SK-N-SH (cell line): ENCODE measurements at regions not wholly inside any gene's neighbourhood (a gene's known extent, or its start where the extent isn't known, plus 50 kb on each side); places are given as distances from the start of the nearest gene placed in this dataset.

Source experiments
- CTCF ChIA-PET: fragments of 300-600, 350-600 bp; formaldehyde crosslinking; extraction: SDS; loops from one replicate; lab custom pipeline; 2021; lab: Yijun Ruan, JAX
- POLR2A ChIA-PET: fragments of 350-600 bp; sonication (Branson Sonifier 250); formaldehyde crosslinking; extraction: SDS; loops from one replicate; lab custom pipeline; 2020; ENCODE audit warnings: antibody characterized with exemption, inconsistent platforms; lab: Yijun Ruan, JAX
- DNase-seq: peaks from one replicate; pipeline ENCODE4 v3.0.0; 2012
- H2AFZ ChIP-seq: fragments of 200-600 bp; sonication (generic); 2 replicates; pipeline ENCODE4 v1.8.1; 2016; ENCODE audit warnings: antibody characterized with exemption, mild to moderate bottlenecking, low read depth
- H3F3A ChIP-seq: fragments of 200-600 bp; sonication (generic); replicated peaks from 2 replicates; pipeline ENCODE3; 2016; ENCODE audit warnings: antibody characterized with exemption, mild to moderate bottlenecking; ENCODE audit not compliant: insufficient read depth
- H3K27ac ChIP-seq, 2 experiments: fragments of 200-500 bp in 1 of 2; fragments of 200-600 bp in 1 of 2; sonication (Bioruptor generic) in 1 of 2; sonication (generic), shearing (Covaris generic) in 1 of 2; 2 replicates each; pipeline versions ENCODE4 v1.5.1 to v1.6.1; 2014 to 2016; ENCODE audit warnings: low read depth in 2 of 2, inconsistent platforms in 1 of 2, low read length in 1 of 2, mild to moderate bottlenecking in 1 of 2, mixed read lengths in 1 of 2
- H3K27me3 ChIP-seq: fragments of 200-600 bp; sonication (generic), shearing (Covaris generic); 2 replicates; pipeline ENCODE4 v1.6.1; 2016; ENCODE audit warnings: mixed run types; ENCODE audit not compliant: insufficient read depth
- H3K36me3 ChIP-seq, 2 experiments: fragments of 200-500 bp in 1 of 2; fragments of 200-600 bp in 1 of 2; sonication (Bioruptor generic) in 1 of 2; sonication (generic) in 1 of 2; replicated peaks in 1 of 2; 2 replicates each; pipeline versions ENCODE3 to v1.5.1; 2014 to 2016; ENCODE audit warnings: low read length in 1 of 2, mild to moderate bottlenecking in 1 of 2; ENCODE audit not compliant: insufficient read depth in 2 of 2, control insufficient read depth in 1 of 2
- H3K4me1 ChIP-seq, 2 experiments: fragments of 200-500 bp in 1 of 2; fragments of 200-600 bp in 1 of 2; sonication (Bioruptor generic) in 1 of 2; sonication (generic), shearing (Covaris generic) in 1 of 2; 2 replicates each; pipeline versions ENCODE4 v1.5.1 to v1.6.1; 2014 to 2016; ENCODE audit warnings: low read depth in 1 of 2, low read length in 1 of 2, mixed run types in 1 of 2; ENCODE audit not compliant: insufficient read depth in 2 of 2, control insufficient read depth in 1 of 2
- H3K4me2 ChIP-seq: fragments of 200-600 bp; sonication (generic), shearing (Covaris generic); 2 replicates; pipeline ENCODE4 v1.6.1; 2017; ENCODE audit warnings: mixed run types
- H3K4me3 ChIP-seq, 2 experiments: fragments of 200-500 bp in 1 of 2; fragments of 200-600 bp in 1 of 2; sonication (Bioruptor generic) in 1 of 2; sonication (generic), shearing (Covaris generic) in 1 of 2; 2 replicates each; pipeline versions ENCODE4 v1.5.1 to v1.8.1; 2014 to 2016; ENCODE audit warnings: low read depth in 2 of 2, inconsistent platforms in 1 of 2, low read length in 1 of 2, mild to moderate bottlenecking in 1 of 2, mixed read lengths in 1 of 2, moderate library complexity in 1 of 2
- H3K79me2 ChIP-seq: fragments of 200-600 bp; sonication (generic); 2 replicates; pipeline ENCODE4 v1.8.1; 2017; ENCODE audit warnings: mild to moderate bottlenecking; ENCODE audit not compliant: insufficient read depth
- H3K9ac ChIP-seq: fragments of 200-600 bp; sonication (generic); 2 replicates; pipeline ENCODE4 v1.6.1; 2017; ENCODE audit warnings: mixed run types
- H3K9me2 ChIP-seq: fragments of 200-600 bp; sonication (generic); 2 replicates; pipeline ENCODE4 v1.6.1; 2017; ENCODE audit warnings: mixed run types
- H3K9me3 ChIP-seq: fragments of 200-600 bp; sonication (generic); 2 replicates; pipeline ENCODE4 v1.6.1; 2017; ENCODE audit warnings: mixed run types, mild to moderate bottlenecking, moderate library complexity
- H4K20me1 ChIP-seq: fragments of 200-600 bp; sonication (generic); 2 replicates; pipeline ENCODE4 v1.6.1; 2017; ENCODE audit warnings: mild to moderate bottlenecking, mixed run types; ENCODE audit not compliant: insufficient read depth
- CHD2 ChIP-seq: fragments of 150-350 bp; IDR thresholded peaks from 2 replicates; pipeline ENCODE4 v1.6.1; 2018; ENCODE audit warnings: low read length; ENCODE audit not compliant: partially characterized antibody
- ELF1 ChIP-seq: IDR thresholded peaks from 2 replicates; pipeline ENCODE4 v1.4.0; 2012
- EP300 ChIP-seq, 2 experiments: IDR thresholded peaks; 2 replicates each; pipeline versions ENCODE4 v1.4.0 to v1.6.1; 2012; ENCODE audit warnings: borderline replicate concordance in 1 of 2, low read depth in 1 of 2, low read length in 1 of 2
- EZH2phosphoT487 ChIP-seq: fragments of 200-600 bp; sonication (generic); IDR thresholded peaks from 2 replicates; pipeline ENCODE4 v1.6.1; 2017; ENCODE audit warnings: low read depth, mixed run types, mild to moderate bottlenecking, antibody characterized with exemption, moderate library complexity, borderline replicate concordance
- FOSL2 ChIP-seq: IDR thresholded peaks from 2 replicates; pipeline ENCODE4 v1.4.0; 2012; ENCODE audit warnings: low read depth, mild to moderate bottlenecking, moderate library complexity, borderline replicate concordance
- FOXJ3 ChIP-seq: sonication (generic); formaldehyde crosslinking; IDR thresholded peaks from 2 replicates; pipeline ENCODE4 v1.5.1; 2020; ENCODE audit warnings: mild to moderate bottlenecking, missing genetic modification reagents
- FOXM1 ChIP-seq: IDR thresholded peaks from 2 replicates; pipeline ENCODE4 v1.4.0; 2012; ENCODE audit warnings: low read depth, mild to moderate bottlenecking
- JUND ChIP-seq: IDR thresholded peaks from 2 replicates; pipeline ENCODE4 v1.4.0; 2012
- NFIC ChIP-seq: IDR thresholded peaks from 2 replicates; pipeline ENCODE4 v1.4.0; 2012; ENCODE audit warnings: borderline replicate concordance
- NRF1 ChIP-seq: IDR thresholded peaks from 2 replicates; pipeline ENCODE4 v1.6.1; 2012; ENCODE audit warnings: low read depth, mild to moderate bottlenecking, low read length
- RXRA ChIP-seq: IDR thresholded peaks from 2 replicates; pipeline ENCODE4 v1.4.0; 2012; ENCODE audit warnings: low read depth, mild to moderate bottlenecking, borderline replicate concordance
- SMC3 ChIP-seq: IDR thresholded peaks from 2 replicates; pipeline ENCODE4 v1.6.1; 2012; ENCODE audit warnings: low read depth, low read length, improper control_type of control experiment
- TAF1 ChIP-seq: IDR thresholded peaks from 2 replicates; pipeline ENCODE4 v1.6.1; 2012; ENCODE audit warnings: low read depth, mild to moderate bottlenecking, low read length, moderate library complexity, borderline replicate concordance
- TCF12 ChIP-seq: IDR thresholded peaks from 2 replicates; pipeline ENCODE4 v1.4.0; 2012
- TEAD4 ChIP-seq: IDR thresholded peaks from 2 replicates; pipeline ENCODE4 v1.4.0; 2012; ENCODE audit warnings: mild to moderate bottlenecking, borderline replicate concordance; ENCODE audit not compliant: insufficient read depth
- YY1 ChIP-seq: IDR thresholded peaks from 2 replicates; pipeline ENCODE4 v1.4.0; 2012; ENCODE audit warnings: low read depth, mild to moderate bottlenecking
- WGBS: methylation state at CpG from one replicate; pipeline ENCODE4 v1.1.6; 2017; ENCODE audit warnings: low lambda C conversion rate; 5-methylcytosine and 5-hydroxymethylcytosine counted together
- TF ChIP-seq, protein P1 (sequence below): IDR thresholded peaks from 2 replicates; pipeline ENCODE4 v1.4.0; 2012; ENCODE audit warnings: low read depth
- TF ChIP-seq, protein P2 (sequence below): fragments of 150-350 bp; IDR thresholded peaks from 2 replicates; pipeline ENCODE4 v1.6.1; 2017; ENCODE audit warnings: antibody characterized with exemption, low read length, low read depth, borderline replicate concordance
- TF ChIP-seq, protein P3 (sequence below): IDR thresholded peaks from 2 replicates; pipeline ENCODE4 v1.4.0; 2012; ENCODE audit warnings: low read depth, borderline replicate concordance
- TF ChIP-seq, protein P4 (sequence below): IDR thresholded peaks from 2 replicates; pipeline ENCODE4 v1.6.1; 2012; ENCODE audit warnings: mild to moderate bottlenecking, low read depth, low read length, moderate library complexity
- TF ChIP-seq, protein P5 (sequence below): fragments of 150-350 bp; IDR thresholded peaks from 2 replicates; pipeline ENCODE4 v1.6.1; 2016; ENCODE audit warnings: mild to moderate bottlenecking, low read depth, low read length

DNA sequence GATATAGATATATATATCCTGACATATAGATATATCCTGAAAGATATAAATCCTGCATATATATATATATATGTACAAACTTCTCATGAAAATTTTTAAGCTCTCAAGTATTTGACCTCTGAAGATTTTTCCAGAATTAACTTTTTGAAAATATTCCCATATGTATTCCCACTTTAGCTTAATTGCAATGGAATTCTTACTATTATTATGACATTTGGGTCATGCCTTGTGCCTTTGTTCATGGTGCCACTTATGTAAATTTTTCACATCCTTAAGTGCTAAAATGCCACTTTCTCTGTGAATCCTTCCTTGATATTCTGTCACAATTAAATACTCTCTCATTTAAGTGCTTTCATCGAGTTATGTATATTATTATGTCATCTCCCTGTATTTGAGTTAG lies 398.2 kb upstream of the SEL1L start:
- H2AFZ ChIP-seq = no peak overlapping the region
- no peak for TF ChIP-seq CHD2
- no peak for TF ChIP-seq FOXM1
- TF ChIP-seq, protein P1, sequence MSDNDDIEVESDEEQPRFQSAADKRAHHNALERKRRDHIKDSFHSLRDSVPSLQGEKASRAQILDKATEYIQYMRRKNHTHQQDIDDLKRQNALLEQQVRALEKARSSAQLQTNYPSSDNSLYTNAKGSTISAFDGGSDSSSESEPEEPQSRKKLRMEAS = no peak
- no peak for TF ChIP-seq TCF12
- TF ChIP-seq RXRA = no peak
- TF ChIP-seq SMC3 = no peak
- no peak for TF ChIP-seq TEAD4
- no peak for TF ChIP-seq YY1
- no peak for TF ChIP-seq ELF1
- TF ChIP-seq, all 33 proteins: peak for 0
- Histone ChIP-seq H3K4me3 (no peak overlapping the region), H3F3A (no peaks in the 10 kb centered on the region), H3K9ac (no peak overlapping the region), H3K27ac (no peak overlapping the region), H3K36me3 (no peaks in the 10 kb centered on the region), H3K9me3 (no peaks in the 10 kb centered on the region), H3K4me2 (no peak overlapping the region), H3K9me2 (no peaks in the 10 kb centered on the region), H3K27me3 (no peaks in the 10 kb centered on the region), H3K79me2 (no peaks in the 10 kb centered on the region), H4K20me1 (no peaks in the 10 kb centered on the region), H3K4me1 (no peaks in the 10 kb centered on the region)
- POLR2A ChIA-PET = no interaction called here
- CTCF ChIA-PET = no interaction called here
- 2% methylated on average over 1 of the region's 1 CpG for WGBS
- no peak for DNase-seq

DNA sequence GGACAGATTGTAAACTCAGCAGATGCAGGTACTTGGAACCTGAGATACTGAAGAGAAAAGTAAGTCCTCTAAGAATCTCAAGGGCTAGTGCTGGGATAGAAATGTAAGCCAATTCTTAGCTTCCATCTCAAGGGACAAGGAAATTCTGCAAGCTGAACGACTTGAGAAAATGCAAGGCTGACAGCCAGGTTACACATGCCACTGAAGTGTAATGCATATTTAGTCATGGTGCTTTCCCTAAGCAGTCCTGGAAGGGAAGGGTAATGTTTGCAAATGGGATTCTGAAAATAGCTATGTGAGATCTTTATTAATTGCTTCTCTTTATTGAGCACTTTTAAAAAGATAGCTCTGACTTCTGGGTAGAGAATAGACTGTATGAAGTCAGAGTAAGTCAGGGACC lies 402.7 kb upstream of the SEL1L start:
- Histone ChIP-seq H3K27me3 (no peaks in the 10 kb centered on the region), H3K9me2 (no peaks in the 10 kb centered on the region), H3K9ac (no peak overlapping the region), H2AFZ (no peak overlapping the region), H3K9me3 (no peaks in the 10 kb centered on the region), H4K20me1 (no peaks in the 10 kb centered on the region), H3K4me2 (no peak overlapping the region), H3K79me2 (no peaks in the 10 kb centered on the region), H3K27ac (no peak overlapping the region), H3K4me3 (no peak overlapping the region), H3K4me1 (no peaks in the 10 kb centered on the region), H3F3A (no peaks in the 10 kb centered on the region), H3K36me3 (no peaks in the 10 kb centered on the region)
- WGBS = 0% methylated on average over 1 of the region's 1 CpG
- DNase-seq = no peak
- CTCF ChIA-PET = interaction anchor here (1.7 kb wide), 1 partner anchor 8 kb away, joined by 4 read pairs; no protein-coding TSS in a partner anchor
- POLR2A ChIA-PET = no interaction called here
- no peak for TF ChIP-seq NFIC
- no peak for TF ChIP-seq TAF1
- TF ChIP-seq, protein P2, sequence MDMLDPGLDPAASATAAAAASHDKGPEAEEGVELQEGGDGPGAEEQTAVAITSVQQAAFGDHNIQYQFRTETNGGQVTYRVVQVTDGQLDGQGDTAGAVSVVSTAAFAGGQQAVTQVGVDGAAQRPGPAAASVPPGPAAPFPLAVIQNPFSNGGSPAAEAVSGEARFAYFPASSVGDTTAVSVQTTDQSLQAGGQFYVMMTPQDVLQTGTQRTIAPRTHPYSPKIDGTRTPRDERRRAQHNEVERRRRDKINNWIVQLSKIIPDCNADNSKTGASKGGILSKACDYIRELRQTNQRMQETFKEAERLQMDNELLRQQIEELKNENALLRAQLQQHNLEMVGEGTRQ = no peak
- TF ChIP-seq FOXM1 = no peak
- TF ChIP-seq, protein P3, sequence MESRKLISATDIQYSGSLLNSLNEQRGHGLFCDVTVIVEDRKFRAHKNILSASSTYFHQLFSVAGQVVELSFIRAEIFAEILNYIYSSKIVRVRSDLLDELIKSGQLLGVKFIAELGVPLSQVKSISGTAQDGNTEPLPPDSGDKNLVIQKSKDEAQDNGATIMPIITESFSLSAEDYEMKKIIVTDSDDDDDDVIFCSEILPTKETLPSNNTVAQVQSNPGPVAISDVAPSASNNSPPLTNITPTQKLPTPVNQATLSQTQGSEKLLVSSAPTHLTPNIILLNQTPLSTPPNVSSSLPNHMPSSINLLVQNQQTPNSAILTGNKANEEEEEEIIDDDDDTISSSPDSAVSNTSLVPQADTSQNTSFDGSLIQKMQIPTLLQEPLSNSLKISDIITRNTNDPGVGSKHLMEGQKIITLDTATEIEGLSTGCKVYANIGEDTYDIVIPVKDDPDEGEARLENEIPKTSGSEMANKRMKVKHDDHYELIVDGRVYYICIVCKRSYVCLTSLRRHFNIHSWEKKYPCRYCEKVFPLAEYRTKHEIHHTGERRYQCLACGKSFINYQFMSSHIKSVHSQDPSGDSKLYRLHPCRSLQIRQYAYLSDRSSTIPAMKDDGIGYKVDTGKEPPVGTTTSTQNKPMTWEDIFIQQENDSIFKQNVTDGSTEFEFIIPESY = no peak
- no peak for TF ChIP-seq EP300 (IDR thresholded peaks at IDR 0.05; ENCODE audit: borderline replicate concordance in 1 of 2, low read depth in 1 of 2, low read length in 1 of 2)
- TF ChIP-seq, protein P4, sequence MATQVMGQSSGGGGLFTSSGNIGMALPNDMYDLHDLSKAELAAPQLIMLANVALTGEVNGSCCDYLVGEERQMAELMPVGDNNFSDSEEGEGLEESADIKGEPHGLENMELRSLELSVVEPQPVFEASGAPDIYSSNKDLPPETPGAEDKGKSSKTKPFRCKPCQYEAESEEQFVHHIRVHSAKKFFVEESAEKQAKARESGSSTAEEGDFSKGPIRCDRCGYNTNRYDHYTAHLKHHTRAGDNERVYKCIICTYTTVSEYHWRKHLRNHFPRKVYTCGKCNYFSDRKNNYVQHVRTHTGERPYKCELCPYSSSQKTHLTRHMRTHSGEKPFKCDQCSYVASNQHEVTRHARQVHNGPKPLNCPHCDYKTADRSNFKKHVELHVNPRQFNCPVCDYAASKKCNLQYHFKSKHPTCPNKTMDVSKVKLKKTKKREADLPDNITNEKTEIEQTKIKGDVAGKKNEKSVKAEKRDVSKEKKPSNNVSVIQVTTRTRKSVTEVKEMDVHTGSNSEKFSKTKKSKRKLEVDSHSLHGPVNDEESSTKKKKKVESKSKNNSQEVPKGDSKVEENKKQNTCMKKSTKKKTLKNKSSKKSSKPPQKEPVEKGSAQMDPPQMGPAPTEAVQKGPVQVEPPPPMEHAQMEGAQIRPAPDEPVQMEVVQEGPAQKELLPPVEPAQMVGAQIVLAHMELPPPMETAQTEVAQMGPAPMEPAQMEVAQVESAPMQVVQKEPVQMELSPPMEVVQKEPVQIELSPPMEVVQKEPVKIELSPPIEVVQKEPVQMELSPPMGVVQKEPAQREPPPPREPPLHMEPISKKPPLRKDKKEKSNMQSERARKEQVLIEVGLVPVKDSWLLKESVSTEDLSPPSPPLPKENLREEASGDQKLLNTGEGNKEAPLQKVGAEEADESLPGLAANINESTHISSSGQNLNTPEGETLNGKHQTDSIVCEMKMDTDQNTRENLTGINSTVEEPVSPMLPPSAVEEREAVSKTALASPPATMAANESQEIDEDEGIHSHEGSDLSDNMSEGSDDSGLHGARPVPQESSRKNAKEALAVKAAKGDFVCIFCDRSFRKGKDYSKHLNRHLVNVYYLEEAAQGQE = no peak
- TF ChIP-seq, protein P1 = no peak
- TF ChIP-seq, protein P5, sequence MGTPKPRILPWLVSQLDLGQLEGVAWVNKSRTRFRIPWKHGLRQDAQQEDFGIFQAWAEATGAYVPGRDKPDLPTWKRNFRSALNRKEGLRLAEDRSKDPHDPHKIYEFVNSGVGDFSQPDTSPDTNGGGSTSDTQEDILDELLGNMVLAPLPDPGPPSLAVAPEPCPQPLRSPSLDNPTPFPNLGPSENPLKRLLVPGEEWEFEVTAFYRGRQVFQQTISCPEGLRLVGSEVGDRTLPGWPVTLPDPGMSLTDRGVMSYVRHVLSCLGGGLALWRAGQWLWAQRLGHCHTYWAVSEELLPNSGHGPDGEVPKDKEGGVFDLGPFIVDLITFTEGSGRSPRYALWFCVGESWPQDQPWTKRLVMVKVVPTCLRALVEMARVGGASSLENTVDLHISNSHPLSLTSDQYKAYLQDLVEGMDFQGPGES = no peak
- no peak for TF ChIP-seq ELF1
- TF ChIP-seq FOSL2 = no peak
- no peak for TF ChIP-seq JUND
- TF ChIP-seq NRF1 = no peak
- no peak for TF ChIP-seq EZH2phosphoT487
- no peak for TF ChIP-seq FOXJ3
